ENCODE measurements at regions not wholly inside any gene's neighbourhood (a gene's known extent, or its start where the extent isn't known, plus 50 kb on each side); places are given as distances from the start of the nearest gene placed in this dataset.

GRCh38 chr7:33841705-33842129 is 63.6 kb upstream of the BMPER start:
- Histone ChIP-seq H3K27me3 (ENCODE audit: insufficient read depth, low read depth, severe bottlenecking) (no peaks in the 10 kb centered on the region), H3K9me3 (ENCODE audit: severe bottlenecking) (no peaks in the 10 kb centered on the region), H3K36me3 (no peaks in the 10 kb centered on the region), H3K4me3 (ENCODE audit: low read depth, low read length) (no peak overlapping the region), H3K27ac (peak overlapping the region; percentile 37)
- TF ChIP-seq, protein P1, sequence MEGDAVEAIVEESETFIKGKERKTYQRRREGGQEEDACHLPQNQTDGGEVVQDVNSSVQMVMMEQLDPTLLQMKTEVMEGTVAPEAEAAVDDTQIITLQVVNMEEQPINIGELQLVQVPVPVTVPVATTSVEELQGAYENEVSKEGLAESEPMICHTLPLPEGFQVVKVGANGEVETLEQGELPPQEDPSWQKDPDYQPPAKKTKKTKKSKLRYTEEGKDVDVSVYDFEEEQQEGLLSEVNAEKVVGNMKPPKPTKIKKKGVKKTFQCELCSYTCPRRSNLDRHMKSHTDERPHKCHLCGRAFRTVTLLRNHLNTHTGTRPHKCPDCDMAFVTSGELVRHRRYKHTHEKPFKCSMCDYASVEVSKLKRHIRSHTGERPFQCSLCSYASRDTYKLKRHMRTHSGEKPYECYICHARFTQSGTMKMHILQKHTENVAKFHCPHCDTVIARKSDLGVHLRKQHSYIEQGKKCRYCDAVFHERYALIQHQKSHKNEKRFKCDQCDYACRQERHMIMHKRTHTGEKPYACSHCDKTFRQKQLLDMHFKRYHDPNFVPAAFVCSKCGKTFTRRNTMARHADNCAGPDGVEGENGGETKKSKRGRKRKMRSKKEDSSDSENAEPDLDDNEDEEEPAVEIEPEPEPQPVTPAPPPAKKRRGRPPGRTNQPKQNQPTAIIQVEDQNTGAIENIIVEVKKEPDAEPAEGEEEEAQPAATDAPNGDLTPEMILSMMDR (IDR thresholded peaks at IDR 0.05; ENCODE audit: low read depth, low read length): no peak
- DNase-seq: no peak

- H3K27me3 ChIP-seq (ENCODE audit: insufficient read depth, low read depth, severe bottlenecking): no peaks in the 10 kb centered on the region
- TF ChIP-seq, protein P1 (IDR thresholded peaks at IDR 0.05; ENCODE audit: low read depth, low read length): no peak
- H3K9me3 ChIP-seq (ENCODE audit: severe bottlenecking): no peaks in the 10 kb centered on the region
- H3K36me3 ChIP-seq: no peaks in the 10 kb centered on the region
- no peak overlapping the region for H3K4me3 ChIP-seq (ENCODE audit: low read depth, low read length)
- peak overlapping the region; percentile 55 for H3K27ac ChIP-seq
- peak; percentile 93 for DNase-seq
Observed at GRCh38 chr7:33842150-33842549, 63.2 kb upstream of the BMPER start.

- H3K4me3 ChIP-seq (ENCODE audit: low read depth, low read length): no peak overlapping the region
- DNase-seq: no peak
- TF ChIP-seq, protein P1 (IDR thresholded peaks at IDR 0.05; ENCODE audit: low read depth, low read length): no peak
Observed at GRCh38 chr7:33845991-33846509, 59.3 kb upstream of the BMPER start.

DNA sequence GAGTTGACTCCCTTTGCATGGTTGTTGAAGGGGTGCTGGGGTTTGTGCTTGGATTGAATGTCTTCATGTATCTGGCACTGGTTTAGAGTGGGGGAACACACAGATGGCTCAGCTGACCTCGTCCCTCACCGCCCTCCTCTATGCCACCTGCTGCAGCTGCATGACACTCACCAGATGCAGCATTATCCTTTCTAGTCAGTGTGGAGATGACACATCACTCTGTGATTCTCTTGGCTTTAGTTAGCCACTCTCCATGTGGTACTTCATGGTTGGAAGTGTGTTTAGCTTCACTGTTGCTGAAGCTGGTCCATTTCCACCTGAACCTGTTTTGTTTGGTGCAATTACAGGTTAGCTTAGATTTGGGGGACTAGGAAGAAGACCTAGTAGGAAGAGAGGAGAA is 56.3 kb upstream of the BMPER start:
- Histone ChIP-seq H3K36me3 (no peaks in the 10 kb centered on the region), H3K27ac (no peak overlapping the region), H3K4me3 (ENCODE audit: low read depth, low read length) (no peak overlapping the region), H3K9me3 (ENCODE audit: severe bottlenecking) (no peaks in the 10 kb centered on the region), H3K27me3 (ENCODE audit: insufficient read depth, low read depth, severe bottlenecking) (no peaks in the 10 kb centered on the region)
- TF ChIP-seq, protein P1 (IDR thresholded peaks at IDR 0.05; ENCODE audit: low read depth, low read length): no peak
- DNase-seq: no peak

More at GRCh38 chr7:33845991-33846509, 59.3 kb upstream of the BMPER start:
- no peaks in the 10 kb centered on the region for H3K36me3 ChIP-seq
- no peaks in the 10 kb centered on the region for H3K27me3 ChIP-seq (ENCODE audit: insufficient read depth, low read depth, severe bottlenecking)
- H3K9me3 ChIP-seq (ENCODE audit: severe bottlenecking): no peaks in the 10 kb centered on the region
- H3K27ac ChIP-seq: no peak overlapping the region

DNA sequence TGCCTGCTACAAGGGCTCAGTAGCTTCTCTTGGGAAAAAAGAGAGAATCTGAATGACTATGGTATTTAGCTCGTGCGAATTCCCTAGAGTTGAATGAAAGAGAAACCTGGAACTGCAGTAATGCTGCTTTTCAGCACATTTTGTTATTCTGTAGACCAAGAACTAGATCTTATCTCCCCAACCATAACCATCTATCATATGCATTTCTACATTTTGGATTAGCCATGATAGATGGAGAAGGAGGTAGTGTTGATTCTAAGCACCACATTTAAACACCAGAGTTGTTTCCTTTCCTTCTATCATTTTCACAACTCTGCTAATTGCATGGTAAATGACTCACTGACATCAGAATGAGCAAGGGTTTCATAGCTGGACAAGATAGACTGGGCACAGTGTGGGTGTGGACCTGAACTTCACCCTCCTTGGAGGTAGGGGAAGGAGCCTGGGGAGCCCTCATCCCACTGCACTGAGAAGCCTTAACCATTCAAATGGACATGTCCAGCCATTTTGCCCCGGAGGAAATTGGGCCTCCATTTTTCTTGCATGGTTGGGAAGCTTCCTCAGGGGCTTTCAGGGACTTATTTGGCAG is 55.3 kb upstream of the BMPER start:
- H3K36me3 ChIP-seq: no peaks in the 10 kb centered on the region
- no peaks in the 10 kb centered on the region for H3K27me3 ChIP-seq (ENCODE audit: insufficient read depth, low read depth, severe bottlenecking)
- H3K4me3 ChIP-seq (ENCODE audit: low read depth, low read length): no peak overlapping the region
- H3K27ac ChIP-seq: no peak overlapping the region
- no peaks in the 10 kb centered on the region for H3K9me3 ChIP-seq (ENCODE audit: severe bottlenecking)
- no peak for DNase-seq
- TF ChIP-seq, protein P1 (IDR thresholded peaks at IDR 0.05; ENCODE audit: low read depth, low read length): no peak

DNA sequence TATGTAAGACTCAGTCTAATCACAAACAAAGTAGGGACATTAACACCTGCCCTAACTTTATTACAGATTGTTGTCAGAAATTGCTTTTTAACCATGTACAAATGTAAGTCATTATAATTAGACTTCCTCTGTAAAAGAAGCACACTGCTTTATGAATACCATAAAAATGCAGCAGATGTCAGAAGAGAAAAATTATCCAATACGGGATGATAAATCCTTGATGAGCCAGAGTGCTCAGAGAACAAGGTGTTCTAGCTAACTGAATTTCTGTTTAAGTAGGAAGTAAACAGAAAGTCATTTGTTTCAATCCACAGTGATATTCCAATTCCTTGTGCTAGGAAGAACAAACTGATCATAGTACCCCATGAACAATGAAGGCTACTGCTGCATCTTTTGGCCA is 54.6 kb upstream of the BMPER start:
- TF ChIP-seq, protein P1 (IDR thresholded peaks at IDR 0.05; ENCODE audit: low read depth, low read length): no peak
- Histone ChIP-seq H3K27me3 (ENCODE audit: insufficient read depth, low read depth, severe bottlenecking) (no peaks in the 10 kb centered on the region), H3K27ac (no peak overlapping the region), H3K4me3 (ENCODE audit: low read depth, low read length) (no peak overlapping the region), H3K36me3 (no peaks in the 10 kb centered on the region), H3K9me3 (ENCODE audit: severe bottlenecking) (no peaks in the 10 kb centered on the region)
- no peak for DNase-seq
